Skeletal muscle tissue (tissue), 3 donors: ENCODE measurements at regions not wholly inside any gene's neighbourhood (a gene's known extent, or its start where the extent isn't known, plus 50 kb on each side); places are given as distances from the start of the nearest gene placed in this dataset.
"Not testable (repeated sequence)": the region's sequence is repeated elsewhere in the genome, so short reads cannot be mapped to it uniquely, and the experiment has no call there.

Source experiments
- H3K27ac ChIP-seq: one replicate; pipeline ENCODE4 v1.7.0; 2013; ENCODE audit warnings: mild to moderate bottlenecking, low read depth, low read length, inconsistent platforms
- H3K27me3 ChIP-seq, 3 donors: one replicate each; pipeline ENCODE4 v1.7.0; 2013; ENCODE audit warnings: low read length in 3 of 3; ENCODE audit not compliant: control insufficient read depth in 3 of 3, insufficient read depth in 3 of 3
- H3K36me3 ChIP-seq, 3 donors: one replicate each; pipeline ENCODE4 v1.7.0; 2013; ENCODE audit warnings: low read length in 3 of 3; ENCODE audit not compliant: control insufficient read depth in 3 of 3, insufficient read depth in 3 of 3
- H3K4me1 ChIP-seq, 3 donors: one replicate each; pipeline ENCODE4 v1.7.0; 2013; ENCODE audit warnings: low read length in 3 of 3, mild to moderate bottlenecking in 3 of 3; ENCODE audit not compliant: control insufficient read depth in 3 of 3, insufficient read depth in 3 of 3
- H3K4me3 ChIP-seq, 3 donors: one replicate each; pipeline ENCODE4 v1.7.0; 2013; ENCODE audit warnings: low read length in 3 of 3
- H3K9ac ChIP-seq, 3 donors: one replicate each; pipeline ENCODE4 v1.7.0; 2013; ENCODE audit warnings: low read length in 3 of 3, mild to moderate bottlenecking in 3 of 3, moderate library complexity in 2 of 3, low read depth in 1 of 3
- H3K9me3 ChIP-seq, 3 donors: one replicate each; pipeline ENCODE4 v1.7.0; 2013; ENCODE audit warnings: low read length in 3 of 3; ENCODE audit not compliant: control insufficient read depth in 3 of 3
- donor health status: Osteomylitis.

GRCh38 chr9:97148428-97148827 lies 109.5 kb upstream of the CTSV start:
- H3K36me3 ChIP-seq, H3K9ac ChIP-seq, H3K27me3 ChIP-seq, H3K27ac ChIP-seq, H3K9me3 ChIP-seq, H3K4me3 ChIP-seq, H3K4me1 ChIP-seq: not testable (repeated sequence)

GRCh38 chr9:97145680-97146079 lies 106.7 kb upstream of the CTSV start:
- H3K9me3 ChIP-seq, H3K9ac ChIP-seq, H3K4me1 ChIP-seq, H3K36me3 ChIP-seq, H3K27me3 ChIP-seq, H3K27ac ChIP-seq, H3K4me3 ChIP-seq: not testable (repeated sequence)

- H3K9ac ChIP-seq, result no peak overlapping the region
- H3K36me3 ChIP-seq, result no peaks in the 10 kb centered on the region
- H3K27me3 ChIP-seq, result no peaks in the 10 kb centered on the region
- H3K27ac ChIP-seq, result no peak overlapping the region
- no peaks in the 10 kb centered on the region for H3K4me1 ChIP-seq
- no peak overlapping the region for H3K4me3 ChIP-seq
- no peaks in the 10 kb centered on the region for H3K9me3 ChIP-seq
Measured at GRCh38 chr9:97140566-97140965, 101.6 kb upstream of the CTSV start.

GRCh38 chr9:97136421-97136820 lies 97.5 kb upstream of the CTSV start:
- no peak overlapping the region for H3K27ac ChIP-seq
- H3K9ac ChIP-seq, result no peak overlapping the region
- no peaks in the 10 kb centered on the region for H3K36me3 ChIP-seq
- no peaks in the 10 kb centered on the region for H3K4me1 ChIP-seq
- H3K9me3 ChIP-seq, result no peaks in the 10 kb centered on the region
- H3K27me3 ChIP-seq, result no peaks in the 10 kb centered on the region
- H3K4me3 ChIP-seq, result no peak overlapping the region

GRCh38 chr9:97133966-97134365 lies 95.0 kb upstream of the CTSV start:
- not testable (repeated sequence) for H3K4me1 ChIP-seq, H3K36me3 ChIP-seq, H3K9me3 ChIP-seq, H3K9ac ChIP-seq, H3K4me3 ChIP-seq, H3K27ac ChIP-seq, H3K27me3 ChIP-seq

- H3K9me3 ChIP-seq, result no peaks in the 10 kb centered on the region
- no peak overlapping the region for H3K27ac ChIP-seq
- no peaks in the 10 kb centered on the region for H3K36me3 ChIP-seq
- H3K27me3 ChIP-seq, result no peaks in the 10 kb centered on the region
- H3K9ac ChIP-seq, result no peak overlapping the region
- H3K4me3 ChIP-seq, result no peak overlapping the region
- no peaks in the 10 kb centered on the region for H3K4me1 ChIP-seq
Measured at GRCh38 chr9:97132865-97133264, 93.9 kb upstream of the CTSV start.

DNA sequence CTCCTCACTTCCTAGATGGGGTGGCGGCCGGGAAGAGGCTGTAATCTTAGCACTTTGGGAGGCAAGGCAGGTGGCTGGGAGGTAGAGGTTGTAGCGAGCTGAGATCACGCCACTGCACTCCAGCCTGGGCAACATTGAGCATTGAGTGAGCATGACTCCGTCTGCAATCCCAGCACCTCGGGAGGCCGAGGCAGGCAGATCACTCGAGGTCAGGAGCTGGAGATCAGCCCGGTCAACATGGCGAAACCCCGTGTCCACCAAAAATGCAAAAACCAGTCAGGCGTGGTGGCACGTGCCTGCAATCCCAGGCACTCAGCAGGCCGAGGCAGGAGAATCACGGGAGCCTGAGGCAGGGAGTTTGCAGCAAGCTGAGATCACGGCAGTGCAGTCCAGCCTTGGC lies 91.9 kb upstream of the CTSV start:
- not testable (repeated sequence) for H3K9ac ChIP-seq, H3K4me1 ChIP-seq, H3K27ac ChIP-seq, H3K27me3 ChIP-seq, H3K9me3 ChIP-seq, H3K4me3 ChIP-seq, H3K36me3 ChIP-seq

- H3K36me3 ChIP-seq, H3K27ac ChIP-seq, H3K9me3 ChIP-seq, H3K9ac ChIP-seq, H3K27me3 ChIP-seq, H3K4me1 ChIP-seq, H3K4me3 ChIP-seq: not testable (repeated sequence)
Measured at GRCh38 chr9:97130387-97130786, 91.4 kb upstream of the CTSV start.

- Histone ChIP-seq H3K9me3 (no peaks in the 10 kb centered on the region), H3K4me1 (no peaks in the 10 kb centered on the region), H3K4me3 (no peak overlapping the region), H3K9ac (no peak overlapping the region), H3K27ac (no peak overlapping the region), H3K36me3 (no peaks in the 10 kb centered on the region), H3K27me3 (no peaks in the 10 kb centered on the region)
Measured at GRCh38 chr9:97128919-97129318, 90.0 kb upstream of the CTSV start.

- Histone ChIP-seq H3K9me3 (no peaks in the 10 kb centered on the region), H3K4me1 (no peaks in the 10 kb centered on the region), H3K36me3 (no peaks in the 10 kb centered on the region), H3K27me3 (no peaks in the 10 kb centered on the region), H3K27ac (no peak overlapping the region), H3K9ac (no peak overlapping the region), H3K4me3 (no peak overlapping the region)
Measured at GRCh38 chr9:97124256-97124655, 85.3 kb upstream of the CTSV start.

- Histone ChIP-seq H3K9ac (no peak overlapping the region), H3K27me3 (peaks cover 0 to 3% (median 0%) of the 10 kb centered on the region in 3 donors), H3K4me3 (no peak overlapping the region), H3K4me1 (no peaks in the 10 kb centered on the region), H3K27ac (no peak overlapping the region), H3K9me3 (no peaks in the 10 kb centered on the region), H3K36me3 (no peaks in the 10 kb centered on the region)
Measured at GRCh38 chr9:97110696-97111095, 71.8 kb upstream of the CTSV start.
